Nephron progenitor cell (in vitro differentiated cells): ENCODE measurements at regions not wholly inside any gene's neighbourhood (a gene's known extent, or its start where the extent isn't known, plus 50 kb on each side); places are given as distances from the start of the nearest gene placed in this dataset.

Experiments used
- DNase-seq: peaks from one replicate; pipeline ENCODE4 v3.0.0; 2021
- H3K27ac Mint-ChIP-seq: 2 replicates; pipeline ENCODE4 v1.8.0; 2021; ENCODE audit warnings: mild to moderate bottlenecking, moderate library complexity, mixed read lengths
- H3K27me3 Mint-ChIP-seq: 2 replicates; pipeline ENCODE4 v1.8.0; 2021; ENCODE audit warnings: mild to moderate bottlenecking, low read depth, mixed read lengths; ENCODE audit not compliant: poor library complexity
- H3K36me3 Mint-ChIP-seq: 2 replicates; pipeline ENCODE4 v1.8.0; 2021; ENCODE audit warnings: low read depth, mixed read lengths
- H3K4me1 Mint-ChIP-seq: 2 replicates; pipeline ENCODE4 v1.8.0; 2021; ENCODE audit warnings: mixed read lengths
- H3K4me3 Mint-ChIP-seq: 2 replicates; pipeline ENCODE4 v1.8.0; 2021; ENCODE audit warnings: mild to moderate bottlenecking, moderate library complexity, mixed read lengths
- H3K9me3 Mint-ChIP-seq: 2 replicates; pipeline ENCODE4 v1.8.0; 2021; ENCODE audit warnings: mild to moderate bottlenecking, moderate library complexity, mixed read lengths
- TF ChIP-seq, protein P1 (sequence below): fragments of 200-600 bp; sonication (generic); IDR thresholded peaks from 2 replicates; pipeline ENCODE4 v1.5.0; 2021; ENCODE audit warnings: antibody characterized with exemption

DNA sequence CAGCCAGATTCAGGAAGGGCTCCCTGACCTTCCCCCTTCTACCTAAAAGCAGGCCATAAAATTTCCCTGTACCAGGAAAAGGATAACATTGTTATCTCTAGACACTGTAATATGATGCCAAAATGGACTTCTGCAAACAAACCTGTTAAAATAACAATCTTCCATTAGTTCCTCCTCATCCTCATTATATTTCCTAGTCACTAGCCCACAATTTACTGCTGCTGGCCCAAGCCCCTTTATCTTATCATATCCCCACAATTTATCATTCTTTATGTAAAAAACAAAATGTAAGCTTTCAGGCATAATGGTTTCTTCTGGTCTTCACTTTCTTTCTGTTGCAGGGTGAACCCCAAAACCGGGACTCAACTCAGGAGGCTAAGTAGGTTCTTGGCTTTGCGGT is 1132.1 kb upstream of the CNTN5 start:
- Mint-ChIP-seq H3K9me3 (no peaks in the 10 kb centered on the region), H3K27me3 (no peaks in the 10 kb centered on the region), H3K4me1 (no peaks in the 10 kb centered on the region), H3K27ac (no peak overlapping the region), H3K36me3 (no peaks in the 10 kb centered on the region), H3K4me3 (no peak overlapping the region)
- TF ChIP-seq, protein P1, sequence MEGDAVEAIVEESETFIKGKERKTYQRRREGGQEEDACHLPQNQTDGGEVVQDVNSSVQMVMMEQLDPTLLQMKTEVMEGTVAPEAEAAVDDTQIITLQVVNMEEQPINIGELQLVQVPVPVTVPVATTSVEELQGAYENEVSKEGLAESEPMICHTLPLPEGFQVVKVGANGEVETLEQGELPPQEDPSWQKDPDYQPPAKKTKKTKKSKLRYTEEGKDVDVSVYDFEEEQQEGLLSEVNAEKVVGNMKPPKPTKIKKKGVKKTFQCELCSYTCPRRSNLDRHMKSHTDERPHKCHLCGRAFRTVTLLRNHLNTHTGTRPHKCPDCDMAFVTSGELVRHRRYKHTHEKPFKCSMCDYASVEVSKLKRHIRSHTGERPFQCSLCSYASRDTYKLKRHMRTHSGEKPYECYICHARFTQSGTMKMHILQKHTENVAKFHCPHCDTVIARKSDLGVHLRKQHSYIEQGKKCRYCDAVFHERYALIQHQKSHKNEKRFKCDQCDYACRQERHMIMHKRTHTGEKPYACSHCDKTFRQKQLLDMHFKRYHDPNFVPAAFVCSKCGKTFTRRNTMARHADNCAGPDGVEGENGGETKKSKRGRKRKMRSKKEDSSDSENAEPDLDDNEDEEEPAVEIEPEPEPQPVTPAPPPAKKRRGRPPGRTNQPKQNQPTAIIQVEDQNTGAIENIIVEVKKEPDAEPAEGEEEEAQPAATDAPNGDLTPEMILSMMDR: no peak
- DNase-seq: no peak

DNA sequence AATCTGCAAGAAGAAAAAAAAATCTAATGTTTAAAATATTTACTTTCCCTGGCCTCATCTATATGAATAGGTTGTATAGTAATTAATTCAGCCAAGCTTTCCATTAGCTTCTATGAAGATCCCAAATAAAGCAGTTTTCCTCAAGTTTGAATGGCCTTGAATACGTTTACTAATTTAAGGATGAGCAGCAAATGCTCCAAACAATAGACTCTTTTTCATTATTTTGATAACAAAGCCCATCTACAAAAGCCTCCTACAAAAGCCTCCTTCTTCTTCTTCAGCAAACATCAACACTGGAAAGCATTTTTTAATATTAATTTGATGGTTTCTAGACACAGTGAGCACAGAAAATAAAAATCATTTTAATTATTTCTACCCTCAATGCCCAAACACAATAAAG is 1130.3 kb upstream of the CNTN5 start:
- H3K4me3 Mint-ChIP-seq: no peak overlapping the region
- TF ChIP-seq, protein P1: no peak
- H3K4me1 Mint-ChIP-seq: no peaks in the 10 kb centered on the region
- no peak overlapping the region for H3K27ac Mint-ChIP-seq
- no peaks in the 10 kb centered on the region for H3K36me3 Mint-ChIP-seq
- H3K9me3 Mint-ChIP-seq: no peaks in the 10 kb centered on the region
- DNase-seq: no peak
- no peaks in the 10 kb centered on the region for H3K27me3 Mint-ChIP-seq

DNA sequence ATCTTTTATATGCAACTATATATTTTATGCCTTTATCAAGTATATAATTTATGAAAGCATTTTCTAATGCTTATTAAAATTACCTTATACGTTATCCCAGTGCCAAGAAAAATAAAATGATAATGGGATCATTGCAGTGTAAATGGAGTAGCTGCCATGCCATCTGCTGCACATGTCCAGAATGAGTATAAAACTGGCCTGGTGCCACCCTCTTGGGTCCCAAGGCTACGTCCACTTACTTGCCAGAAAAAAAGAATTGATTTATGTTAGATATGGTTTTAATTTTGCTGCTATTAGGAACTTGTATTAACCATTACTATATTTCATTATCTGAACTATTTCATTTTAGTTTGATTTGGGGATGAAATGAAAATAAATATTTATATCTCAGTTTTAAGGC is 1127.1 kb upstream of the CNTN5 start:
- Mint-ChIP-seq H3K4me3 (no peak overlapping the region), H3K36me3 (no peaks in the 10 kb centered on the region), H3K27ac (no peak overlapping the region), H3K9me3 (no peaks in the 10 kb centered on the region), H3K27me3 (no peaks in the 10 kb centered on the region), H3K4me1 (no peaks in the 10 kb centered on the region)
- DNase-seq: no peak
- TF ChIP-seq, protein P1: no peak

DNA sequence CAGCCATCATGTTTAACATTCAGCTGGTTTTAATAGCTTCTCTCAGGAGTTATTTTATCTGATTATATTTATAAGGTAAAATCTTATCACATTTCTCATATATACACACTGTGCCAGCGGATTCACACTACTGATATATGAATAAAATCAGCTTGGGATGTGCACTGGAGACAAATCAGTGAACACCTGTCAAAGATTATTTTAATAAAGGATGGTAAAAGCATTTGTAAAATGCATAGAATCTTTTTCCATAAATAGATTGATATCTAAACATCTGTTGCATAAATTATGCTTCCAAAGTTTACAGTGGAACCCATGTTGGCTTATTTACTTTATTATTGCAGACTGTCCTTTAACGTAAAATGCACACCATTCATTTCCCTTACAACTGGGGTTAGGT is 1125.8 kb upstream of the CNTN5 start:
- no peaks in the 10 kb centered on the region for H3K9me3 Mint-ChIP-seq
- no peaks in the 10 kb centered on the region for H3K4me1 Mint-ChIP-seq
- DNase-seq: no peak
- H3K36me3 Mint-ChIP-seq: no peaks in the 10 kb centered on the region
- H3K4me3 Mint-ChIP-seq: no peak overlapping the region
- TF ChIP-seq, protein P1: no peak
- H3K27ac Mint-ChIP-seq: no peak overlapping the region
- no peaks in the 10 kb centered on the region for H3K27me3 Mint-ChIP-seq

DNA sequence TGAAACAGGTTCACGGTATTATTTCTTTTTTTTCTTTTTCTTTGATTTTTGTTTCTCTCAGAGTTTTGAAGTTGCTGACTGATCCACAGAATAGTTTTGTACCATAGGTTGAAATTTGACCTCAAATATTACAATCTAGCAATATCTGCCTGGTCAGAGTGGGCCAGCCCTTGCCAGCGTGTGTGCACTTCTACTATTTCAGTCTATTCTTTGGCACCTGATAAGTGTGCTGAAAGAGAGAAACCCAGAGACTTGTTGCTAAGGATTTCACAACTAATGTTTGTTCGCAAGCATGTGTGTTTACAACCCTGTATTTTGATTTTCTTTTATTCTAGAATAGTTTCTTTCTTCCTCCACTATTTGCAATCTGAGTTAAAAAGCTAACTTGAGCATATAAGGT is 1125.2 kb upstream of the CNTN5 start:
- H3K4me1 Mint-ChIP-seq: no peaks in the 10 kb centered on the region
- H3K4me3 Mint-ChIP-seq: no peak overlapping the region
- no peaks in the 10 kb centered on the region for H3K9me3 Mint-ChIP-seq
- TF ChIP-seq, protein P1: no peak
- no peak for DNase-seq
- H3K27me3 Mint-ChIP-seq: no peaks in the 10 kb centered on the region
- no peak overlapping the region for H3K27ac Mint-ChIP-seq
- no peaks in the 10 kb centered on the region for H3K36me3 Mint-ChIP-seq

DNA sequence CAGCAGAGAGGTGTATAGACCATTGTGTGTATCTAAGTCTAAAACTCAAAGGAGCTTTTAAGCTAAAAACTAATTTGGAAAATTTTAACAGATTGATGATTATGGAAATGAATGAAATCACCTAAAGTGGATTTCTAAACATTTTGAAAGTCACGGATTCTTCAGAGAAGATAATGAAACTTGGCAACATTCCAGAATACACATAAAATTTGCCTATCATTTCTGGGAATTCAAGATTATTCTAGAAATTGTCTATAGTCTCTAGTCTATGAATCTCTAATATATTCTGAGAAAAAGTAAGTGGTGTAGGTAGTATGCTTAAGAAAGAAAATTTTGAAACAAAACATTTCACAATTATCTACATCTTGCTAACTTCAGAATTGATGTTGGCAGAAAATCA is 1117.9 kb upstream of the CNTN5 start:
- Mint-ChIP-seq H3K27ac (no peak overlapping the region), H3K36me3 (no peaks in the 10 kb centered on the region), H3K27me3 (no peaks in the 10 kb centered on the region), H3K4me3 (no peak overlapping the region), H3K4me1 (peaks cover 8% of the 10 kb centered on the region), H3K9me3 (no peaks in the 10 kb centered on the region)
- TF ChIP-seq, protein P1: no peak
- DNase-seq: no peak
